ENCODE measurements at regions not wholly inside any gene's neighbourhood (a gene's known extent, or its start where the extent isn't known, plus 50 kb on each side); places are given as distances from the start of the nearest gene placed in this dataset.
A peak's percentile ranks its signal among the peaks of the same experiment; 100 is the strongest.
"Not testable (repeated sequence)": the region's sequence is repeated elsewhere in the genome, so short reads cannot be mapped to it uniquely, and the experiment has no call there.

DNA sequence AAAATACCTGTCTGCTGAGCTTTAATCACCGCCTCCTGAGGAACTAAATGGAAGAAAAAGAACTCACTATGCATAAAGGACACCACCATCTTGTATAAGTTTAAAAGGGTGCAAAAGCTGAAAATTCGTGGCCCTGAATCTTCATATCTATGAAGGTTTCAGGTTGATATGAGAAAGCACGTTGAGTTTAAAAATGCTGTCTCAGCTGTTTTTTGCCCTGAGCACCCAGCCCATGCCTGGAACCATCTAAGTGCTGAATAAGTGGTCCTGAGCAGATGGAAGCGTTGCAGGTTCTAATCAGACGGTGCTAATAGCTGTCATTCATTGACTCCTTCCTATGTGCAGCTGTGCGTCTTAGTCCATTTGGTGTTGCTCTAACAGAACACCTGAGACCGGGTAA, 467.4 kb downstream of the EIPR1 start:
- intact Hi-C loops (cut with DNase I), result no loop called here
- no peak for DNase-seq

DNA sequence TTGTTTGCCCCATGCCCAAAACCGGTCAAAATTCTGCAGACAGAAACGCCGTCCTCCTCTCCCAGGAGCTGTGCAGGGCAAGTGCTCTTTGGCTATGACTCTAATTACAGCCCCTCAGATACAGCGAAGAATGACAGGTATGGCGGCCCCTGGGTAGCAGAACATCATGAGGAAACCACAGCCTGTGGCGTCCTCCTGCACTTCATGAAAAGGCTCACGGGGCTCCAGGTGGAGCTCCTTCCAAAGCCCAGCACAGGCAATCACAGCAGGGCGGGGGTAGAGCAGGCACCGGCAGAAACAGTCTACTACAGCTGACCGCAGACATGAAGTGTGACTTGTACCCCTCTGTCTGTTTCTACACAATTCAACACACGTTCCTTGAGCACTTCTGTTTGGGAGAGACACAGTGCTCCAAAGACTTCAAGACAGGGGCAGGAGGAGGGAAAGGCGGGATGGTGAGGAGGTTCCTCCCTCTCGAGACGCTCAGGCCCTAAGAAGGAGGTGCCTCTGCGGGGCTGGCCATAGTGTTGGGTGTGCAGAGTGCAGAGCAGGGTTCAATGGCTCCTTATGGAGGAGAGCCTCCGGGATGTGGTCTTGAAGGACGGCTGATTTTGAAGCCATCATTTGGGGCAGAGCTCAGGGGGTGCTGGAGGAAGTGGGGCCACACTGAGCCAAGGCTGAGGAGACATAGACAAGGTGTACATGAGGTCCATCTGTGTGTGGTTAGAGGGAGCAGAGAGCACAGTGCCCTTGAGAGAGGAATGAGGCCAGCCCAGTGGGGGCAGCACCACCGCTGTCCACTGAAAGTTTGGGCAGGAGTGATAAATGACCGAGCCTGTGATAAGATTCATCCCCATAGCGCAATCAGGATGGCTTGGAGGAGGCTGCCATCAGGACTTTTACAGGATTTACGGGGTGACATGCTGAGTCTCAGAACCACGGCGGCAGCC, 468.3 kb downstream of the EIPR1 start:
- intact Hi-C loops (cut with DNase I), result no loop called here

DNA sequence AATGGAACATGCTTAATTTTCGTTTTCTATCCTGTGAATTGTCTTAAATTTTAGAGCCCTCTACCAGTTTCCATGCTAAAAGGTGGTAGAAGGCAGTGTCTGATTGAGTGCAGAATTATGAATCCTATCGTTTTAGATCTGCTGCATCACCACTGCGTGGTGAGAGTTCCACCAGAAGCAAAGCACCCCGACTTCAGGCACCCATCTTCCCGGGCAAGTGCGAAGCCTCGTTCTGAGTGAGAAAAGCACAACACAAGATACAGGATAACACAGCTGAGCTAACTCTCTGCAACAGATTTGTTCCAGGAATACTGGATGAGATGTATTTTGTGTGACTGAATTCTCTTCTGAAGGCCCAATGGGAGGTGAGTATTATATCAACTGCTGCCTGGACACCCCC, 471.5 kb downstream of the EIPR1 start:
- peak in 1 of 10 donors; percentile 61 for DNase-seq
- intact Hi-C loops (cut with DNase I), result no loop called here

More for the DNA sequence above, 468.3 kb downstream of the EIPR1 start:
- DNase-seq, result no peak

DNA sequence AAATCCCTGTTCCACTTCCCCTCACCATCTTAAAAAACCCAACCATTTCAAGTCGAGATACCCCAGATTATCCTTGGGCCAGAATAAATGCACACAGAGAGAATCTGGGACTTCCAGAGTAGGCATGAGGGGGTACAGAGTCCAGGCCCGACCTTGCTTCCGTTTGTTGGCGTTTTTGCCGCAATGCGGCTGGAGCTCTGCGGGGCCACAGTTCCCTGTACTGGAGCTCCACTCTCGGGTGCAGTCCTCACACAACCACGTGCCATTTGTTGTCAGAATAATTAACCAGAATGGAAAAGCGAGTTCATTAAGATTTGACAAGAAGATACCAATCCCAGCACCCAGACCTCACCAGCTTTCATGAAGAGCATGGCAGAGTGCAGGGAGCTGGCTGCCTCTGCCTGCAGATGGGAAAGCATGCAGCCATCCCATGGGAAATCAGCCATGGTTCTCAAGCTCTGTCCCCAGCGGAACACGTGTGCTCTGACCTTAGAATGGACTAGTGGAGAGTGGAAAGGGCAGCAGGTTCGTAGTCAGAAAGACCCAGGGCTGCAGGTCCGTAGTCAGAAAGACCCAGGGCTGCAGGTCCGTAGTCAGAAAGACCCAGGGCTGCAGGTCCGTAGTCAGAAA, 472.8 kb downstream of the EIPR1 start:
- DNase-seq, result peak in 1 of 10 donors; percentile 67
- intact Hi-C loops (cut with DNase I), result no loop called here

- peak in 3 of 10 donors; percentile 36 to 83 (median 47) for DNase-seq
- intact Hi-C loops (cut with DNase I), result no loop called here
Measured at GRCh38 chr2:2902547-2903281, 474.9 kb downstream of the EIPR1 start.

GRCh38 chr2:2901384-2902345, 476.0 kb downstream of the EIPR1 start:
- peak in 1 of 10 donors; percentile 75 for DNase-seq

GRCh38 chr2:2899826-2900225, 477.8 kb downstream of the EIPR1 start:
- intact Hi-C loops (cut with DNase I), result no loop called here
- no peak for DNase-seq

More at GRCh38 chr2:2901384-2902345, 476.0 kb downstream of the EIPR1 start:
- intact Hi-C loops (cut with DNase I), result no loop called here

- intact Hi-C loops (cut with DNase I), result no loop called here
- peak in 1 of 10 donors; percentile 26 for DNase-seq
Measured at GRCh38 chr2:2898744-2899143, 478.9 kb downstream of the EIPR1 start.

- DNase-seq, result peak in 1 of 10 donors; percentile 24
- intact Hi-C loops (cut with DNase I), result no loop called here
Measured at GRCh38 chr2:2896643-2897042, 481.0 kb downstream of the EIPR1 start.

DNA sequence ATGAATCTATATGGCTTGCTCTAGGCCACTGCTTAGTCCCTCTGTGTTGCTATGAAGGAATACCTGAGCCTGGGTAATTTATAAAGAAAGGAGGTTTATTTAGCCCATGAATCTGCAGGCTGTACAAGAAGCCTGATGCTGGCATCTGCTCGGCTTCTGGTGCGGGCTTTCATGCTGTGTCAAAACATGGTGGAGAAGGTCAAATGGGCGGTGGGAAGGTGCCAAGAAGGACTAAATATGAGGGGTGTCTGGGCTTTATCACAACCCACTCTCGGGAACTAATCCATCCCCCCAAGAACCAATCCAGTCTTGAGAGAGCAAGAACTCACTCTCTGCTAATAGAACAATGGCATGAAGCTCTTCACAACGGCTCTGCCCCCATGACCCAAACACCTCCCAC, 481.6 kb downstream of the EIPR1 start:
- peak in 1 of 10 donors; percentile 16 for DNase-seq
- intact Hi-C loops (cut with DNase I), result no loop called here

- peak in 1 of 10 donors; percentile 42 for DNase-seq
Measured at GRCh38 chr2:2894011-2894410, 483.6 kb downstream of the EIPR1 start.

GRCh38 chr2:2892892-2893291, 484.7 kb downstream of the EIPR1 start:
- intact Hi-C loops (cut with DNase I), result no loop called here
- DNase-seq, result peak in 1 of 10 donors; percentile 33

More at GRCh38 chr2:2894011-2894410, 483.6 kb downstream of the EIPR1 start:
- intact Hi-C loops (cut with DNase I), result not testable (repeated sequence)

- peak in 1 of 10 donors; percentile 59 for DNase-seq
- intact Hi-C loops (cut with DNase I), result no loop called here
Measured at GRCh38 chr2:2892378-2892777, 485.2 kb downstream of the EIPR1 start.

DNA sequence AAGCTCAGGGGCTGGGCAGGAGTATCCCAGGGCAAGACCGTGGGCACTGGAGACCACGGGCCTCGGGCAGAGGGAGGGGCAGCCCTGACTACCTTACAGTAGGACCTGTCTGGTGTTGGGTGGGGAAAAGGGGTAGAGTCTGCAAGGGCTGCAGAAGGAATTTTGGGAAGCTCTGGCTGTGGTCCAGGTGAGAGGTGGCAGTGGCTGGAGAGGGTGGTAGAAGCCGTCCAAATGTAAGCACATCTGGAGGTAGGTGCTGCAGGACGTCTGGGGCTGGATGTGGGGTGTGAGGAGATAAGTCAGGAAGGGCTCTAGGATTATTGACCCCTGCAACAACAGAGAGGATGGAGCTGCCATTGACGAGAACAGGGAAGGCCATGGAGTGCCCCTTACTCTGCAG, 486.7 kb downstream of the EIPR1 start:
- DNase-seq, result peak in 1 of 10 donors; percentile 17
- intact Hi-C loops (cut with DNase I), result no loop called here

- intact Hi-C loops (cut with DNase I), result no loop called here
- DNase-seq, result peak in 1 of 10 donors; percentile 26
Measured at GRCh38 chr2:2890246-2890645, 487.4 kb downstream of the EIPR1 start.

- intact Hi-C loops (cut with DNase I), result no loop called here
- peak in 2 of 10 donors; percentile 26 to 79 for DNase-seq
Measured at GRCh38 chr2:2889646-2890045, 488.0 kb downstream of the EIPR1 start.

DNA sequence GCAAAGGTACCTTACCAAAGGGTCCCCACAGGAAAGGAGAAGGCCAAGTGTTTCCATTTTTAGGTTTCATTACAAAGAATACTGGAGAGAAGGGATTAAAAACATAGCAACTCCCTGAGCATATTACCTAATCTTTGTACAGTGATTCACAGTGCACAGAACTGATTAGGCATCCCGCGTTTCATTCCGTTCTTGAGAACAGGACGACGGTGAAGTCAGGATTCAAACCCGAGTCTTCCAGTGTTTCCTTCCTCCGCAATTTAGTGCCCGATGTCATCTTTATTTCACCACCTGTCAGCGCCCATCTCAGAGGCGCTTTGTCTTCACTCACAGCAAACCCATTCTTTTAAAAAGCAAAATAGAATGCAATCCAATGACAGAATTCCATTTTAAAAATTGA, 488.5 kb downstream of the EIPR1 start:
- DNase-seq, result no peak
- intact Hi-C loops (cut with DNase I), result no loop called here

DNA sequence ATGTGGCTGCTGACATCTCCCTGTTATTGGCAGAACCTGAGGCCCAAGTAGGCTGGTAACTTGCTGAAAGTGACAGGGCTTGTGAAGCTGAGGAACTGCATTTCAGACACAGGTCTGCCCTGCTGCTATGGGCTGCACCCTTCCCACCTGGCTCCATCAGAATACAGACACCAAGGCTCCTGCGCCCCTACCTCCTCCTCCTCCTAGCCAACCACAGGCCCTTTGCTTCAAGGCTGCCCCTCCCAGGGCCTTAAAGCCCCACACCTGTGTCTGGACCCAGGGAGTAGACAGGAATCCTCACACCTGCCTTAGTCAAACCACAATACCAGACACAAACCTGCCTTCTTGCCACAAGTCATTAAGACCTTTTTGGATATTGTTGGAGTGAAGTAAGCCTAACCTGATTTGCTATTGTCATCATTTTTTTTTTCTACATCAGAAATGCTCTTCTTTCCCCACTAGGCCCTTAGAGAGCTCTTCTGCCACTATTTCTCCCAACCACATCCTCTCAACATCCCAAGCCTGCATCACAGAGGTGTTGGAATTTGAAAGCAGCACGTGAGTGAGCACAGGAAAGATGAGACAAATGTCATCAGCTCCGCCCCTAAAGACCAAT, 489.7 kb downstream of the EIPR1 start:
- DNase-seq, result peak in 2 of 10 donors; percentile 21 to 36
- intact Hi-C loops (cut with DNase I), result no loop called here

DNA sequence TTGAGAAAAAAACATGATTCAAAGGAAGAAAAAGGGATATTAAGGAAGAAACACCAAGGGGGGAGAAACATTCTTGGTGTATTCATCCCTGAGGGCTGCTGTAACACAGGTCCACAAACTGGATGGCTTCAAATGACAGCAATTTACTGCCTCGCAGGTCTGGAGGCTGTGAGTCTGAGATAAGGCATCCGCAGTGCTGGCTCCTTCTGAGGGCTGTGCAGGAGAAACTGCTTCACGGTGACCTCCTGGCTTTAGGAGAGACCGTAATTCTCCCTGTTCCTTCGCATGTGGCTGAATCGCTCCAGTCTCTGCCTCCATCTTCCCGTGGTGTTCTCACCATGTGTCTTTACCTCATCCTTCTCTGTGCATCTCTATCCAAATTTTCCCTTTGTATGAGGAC, 490.7 kb downstream of the EIPR1 start:
- DNase-seq, result peak in 1 of 10 donors; percentile 22
- intact Hi-C loops (cut with DNase I), result no loop called here

Measured in posterior cingulate gyrus (tissue), 11 donors.